IMR-90 (cell line): ENCODE measurements at regions not wholly inside any gene's neighbourhood (a gene's known extent, or its start where the extent isn't known, plus 50 kb on each side); places are given as distances from the start of the nearest gene placed in this dataset.

Experiments used
- ATAC-seq: fragments of 200-7000 bp; cut with Tn5 transposase; 2 replicates; pipeline ENCODE4 v1.9.1; 2020; ENCODE audit warnings: low read depth, mild to moderate bottlenecking, moderate library complexity
- BruUV-seq: library from RNA; stranded (reverse); fragments of 400-500 nt; replicated peaks from 2 replicates; lab custom pipeline; 2021; lab: Mats Ljungman, UMichigan
- CTCF ChIA-PET: fragments of 300-600 bp; formaldehyde crosslinking; extraction: SDS; loops from one replicate; lab custom pipeline; 2021; ENCODE audit warnings: antibody characterized with exemption; lab: Yijun Ruan, JAX
- POLR2A ChIA-PET: fragments of 300-600 bp; sonication (Branson Sonifier 250); formaldehyde crosslinking; loops from one replicate; lab custom pipeline; 2022; ENCODE audit warnings: antibody characterized with exemption; ENCODE audit not compliant: unreplicated experiment; lab: Charles Lee
- DNase-seq: peaks from one replicate; pipeline ENCODE4 v3.0.0; 2013
- H2AFZ ChIP-seq: replicated peaks from 2 replicates; pipeline ENCODE3; 2013; ENCODE audit warnings: low read length, mild to moderate bottlenecking; ENCODE audit not compliant: poor library complexity
- H2AK5ac ChIP-seq: 2 replicates; pipeline ENCODE4 v1.6.1; 2013; ENCODE audit warnings: low read depth, low read length, inconsistent platforms
- H2AK9ac ChIP-seq: replicated peaks from 2 replicates; pipeline ENCODE3; 2013; ENCODE audit warnings: mild to moderate bottlenecking, low read depth, low read length, moderate library complexity; ENCODE audit not compliant: poor library complexity
- H2BK120ac ChIP-seq: 2 replicates; pipeline ENCODE4 v1.6.1; 2013; ENCODE audit warnings: low read depth, low read length, inconsistent platforms
- H2BK15ac ChIP-seq: 3 replicates; pipeline ENCODE4 v1.6.1; 2013; ENCODE audit warnings: low read depth, low read length, inconsistent platforms
- H2BK20ac ChIP-seq: 2 replicates; pipeline ENCODE4 v1.6.1; 2013; ENCODE audit warnings: low read depth, mild to moderate bottlenecking, inconsistent platforms, low read length, moderate library complexity
- H2BK5ac ChIP-seq: 2 replicates; pipeline ENCODE4 v1.6.1; 2013; ENCODE audit warnings: mild to moderate bottlenecking, low read depth, low read length, inconsistent platforms; ENCODE audit not compliant: poor library complexity, severe bottlenecking
- H3K14ac ChIP-seq: replicated peaks from 2 replicates; pipeline ENCODE4 v1.6.1; 2013; ENCODE audit warnings: low read depth, low read length, inconsistent platforms
- H3K18ac ChIP-seq: 2 replicates; pipeline ENCODE4 v1.6.1; 2013; ENCODE audit warnings: low read depth, low read length, control low read depth
- H3K23ac ChIP-seq: 2 replicates; pipeline ENCODE4 v1.6.1; 2013; ENCODE audit warnings: low read depth, low read length, inconsistent platforms
- H3K27ac ChIP-seq: 2 replicates; pipeline ENCODE4 v1.5.1; 2013; ENCODE audit warnings: mild to moderate bottlenecking, control low read depth, low read length; ENCODE audit not compliant: insufficient read depth
- H3K27me3 ChIP-seq: 2 replicates; pipeline ENCODE4 v1.6.1; 2013; ENCODE audit warnings: low read length; ENCODE audit not compliant: control insufficient read depth, insufficient read depth
- H3K36me3 ChIP-seq: 2 replicates; pipeline ENCODE4 v1.6.1; 2013; ENCODE audit warnings: low read length, mixed read lengths; ENCODE audit not compliant: control insufficient read depth, insufficient read depth
- H3K4ac ChIP-seq: 2 replicates; pipeline ENCODE4 v1.6.1; 2013; ENCODE audit warnings: low read depth, low read length, inconsistent platforms
- H3K4me1 ChIP-seq: 2 replicates; pipeline ENCODE4 v1.6.1; 2013; ENCODE audit warnings: low read length, mixed read lengths; ENCODE audit not compliant: control insufficient read depth, insufficient read depth
- H3K4me2 ChIP-seq: 2 replicates; pipeline ENCODE4 v1.6.1; 2013; ENCODE audit warnings: low read depth, mild to moderate bottlenecking, control low read depth, low read length, moderate library complexity
- H3K4me3 ChIP-seq: 2 replicates; pipeline ENCODE4 v1.5.1; 2013; ENCODE audit warnings: low read depth, mild to moderate bottlenecking, control low read depth, low read length, moderate library complexity; ENCODE audit not compliant: insufficient read depth
- H3K56ac ChIP-seq: 2 replicates; pipeline ENCODE4 v1.6.1; 2013; ENCODE audit warnings: low read length, inconsistent platforms; ENCODE audit not compliant: insufficient read depth; ENCODE audit errors: extremely low read depth
- H3K79me1 ChIP-seq, 2 experiments: 2 replicates each; pipeline ENCODE4 v1.6.1; 2013; ENCODE audit warnings: low read length in 2 of 2, inconsistent platforms in 1 of 2, low read depth in 1 of 2
- H3K9ac ChIP-seq: 2 replicates; pipeline ENCODE4 v1.6.1; 2013; ENCODE audit warnings: low read depth, low read length, control low read depth
- H3K9me1 ChIP-seq: 2 replicates; pipeline ENCODE4 v1.6.1; 2013; ENCODE audit warnings: low read length, inconsistent platforms; ENCODE audit not compliant: insufficient read depth
- H3K9me3 ChIP-seq: 2 replicates; pipeline ENCODE4 v1.6.1; 2013; ENCODE audit warnings: low read length; ENCODE audit not compliant: control insufficient read depth, insufficient read depth
- H4K20me1 ChIP-seq: 2 replicates; pipeline ENCODE4 v1.6.1; 2013; ENCODE audit warnings: low read length, inconsistent platforms; ENCODE audit not compliant: insufficient read depth
- H4K5ac ChIP-seq: 2 replicates; pipeline ENCODE4 v1.6.1; 2013; ENCODE audit warnings: mild to moderate bottlenecking, low read depth, low read length, control low read depth
- H4K8ac ChIP-seq, 2 experiments: 2 replicates each; pipeline ENCODE4 v1.6.1; 2013; ENCODE audit warnings: low read depth in 2 of 2, low read length in 2 of 2, control low read depth in 1 of 2, inconsistent platforms in 1 of 2
- H4K91ac ChIP-seq: 2 replicates; pipeline ENCODE4 v1.6.1; 2013; ENCODE audit warnings: low read depth, low read length, inconsistent platforms; ENCODE audit not compliant: insufficient read depth
- MAZ ChIP-seq: IDR thresholded peaks from 2 replicates; pipeline ENCODE4 v1.6.1; 2012; ENCODE audit warnings: low read depth, mild to moderate bottlenecking, low read length, improper control_type of control experiment, moderate library complexity, borderline replicate concordance
- WGBS, 2 experiments: methylation state at CpG; one replicate each; pipeline versions ENCODE4 v1.1.5 to v1.1.7; 2013; ENCODE audit warnings: missing lambda C conversion rate in 2 of 2; ENCODE audit not compliant: insufficient read length in 1 of 2; ENCODE audit errors: extremely low coverage in 2 of 2; 5-methylcytosine and 5-hydroxymethylcytosine counted together
- dilution Hi-C: fragments of 300-500 bp; cut with HindIII; formaldehyde crosslinking; loops from one replicate; pipeline ENCODE4 v1.14.3; 2018; ENCODE audit warnings: low sequenced_read_pairs; ENCODE audit not compliant: unreplicated experiment
- in situ Hi-C: fragments of 300-500 bp; cut with MboI; formaldehyde crosslinking; loops from 3 replicates; pipeline ENCODE4 v1.14.3; 2019; ENCODE audit warnings: low sequenced_read_pairs, inconsistent platforms, mixed read lengths
- intact Hi-C: fragments of 100-400 bp; cut with micrococcal nuclease; formaldehyde crosslinking; loops from 2 replicates; pipeline ENCODE4 v1.10.0; 2022

DNA sequence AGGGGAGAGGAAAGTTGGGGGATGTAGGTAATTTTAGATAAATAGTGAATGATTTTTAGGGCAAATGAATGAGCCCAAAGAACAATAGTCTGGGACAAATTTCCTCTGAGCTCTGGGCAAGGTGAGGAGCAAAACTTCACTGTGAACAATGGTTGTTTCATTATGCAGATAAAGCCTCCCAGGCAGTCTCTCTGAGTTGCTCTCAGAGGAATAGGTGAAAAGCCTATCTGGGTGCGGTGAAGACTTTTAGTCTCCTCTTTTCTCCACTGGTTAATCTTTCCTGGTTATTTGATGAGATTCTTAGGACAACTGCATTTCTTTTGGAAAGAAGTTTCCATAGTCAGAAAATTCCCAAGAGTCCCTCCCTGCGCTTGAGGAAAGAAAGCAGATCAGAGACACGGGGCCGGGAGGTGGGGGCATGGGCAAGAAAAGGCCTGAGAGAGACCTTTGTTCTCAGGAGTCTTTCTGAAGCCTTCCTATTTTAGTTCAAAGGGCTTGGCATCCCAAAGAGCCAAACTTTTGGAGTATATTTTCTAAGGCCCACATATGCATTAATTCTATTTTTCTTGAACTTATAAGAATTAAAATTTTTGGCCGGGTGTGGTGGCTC, 353.6 kb upstream of the SLCO3A1 start:
- in situ Hi-C loops, result no loop called here
- BruUV-seq, result no TSS peak
- Histone ChIP-seq H3K27me3 (no peaks in the 10 kb centered on the region), H3K56ac (no peak overlapping the region), H3K9me3 (no peaks in the 10 kb centered on the region), H2BK15ac (no peak overlapping the region), H3K18ac (no peak overlapping the region), H3K23ac (no peak overlapping the region), H2AFZ (no peak overlapping the region), H3K4me3 (no peak overlapping the region), H3K9me1 (no peaks in the 10 kb centered on the region), H3K79me1 (no peaks in the 10 kb centered on the region), H3K4me1 (no peaks in the 10 kb centered on the region), H4K91ac (no peak overlapping the region), H3K4ac (no peak overlapping the region), H3K9ac (no peak overlapping the region), H4K8ac (no peak overlapping the region), H2BK5ac (no peak overlapping the region), H2BK20ac (no peak overlapping the region), H4K20me1 (no peaks in the 10 kb centered on the region), H3K14ac (no peak overlapping the region), H2AK9ac (no peak overlapping the region), H3K27ac (no peak overlapping the region), H2AK5ac (no peak overlapping the region), H4K5ac (no peak overlapping the region), H3K4me2 (no peak overlapping the region), H2BK120ac (no peak overlapping the region), H3K36me3 (no peaks in the 10 kb centered on the region)
- no CpG with 5 or more reads among the region's 5 CpGs for WGBS, 2 experiments
- ATAC-seq (no peak), DNase-seq (no peak)
- intact Hi-C loops, result no loop called here
- dilution Hi-C loops, result no loop called here
- ChIA-PET POLR2A (no interaction called here), CTCF (no interaction called here)
- TF ChIP-seq MAZ, result no peak
